Activated CD4-positive, alpha-beta T cell treated with anti-CD3 and anti-CD28 coated beads for 24 hours (primary cell): ENCODE measurements at regions not wholly inside any gene's neighbourhood (a gene's known extent, or its start where the extent isn't known, plus 50 kb on each side); places are given as distances from the start of the nearest gene placed in this dataset.
"Not testable (repeated sequence)": the region's sequence is repeated elsewhere in the genome, so short reads cannot be mapped to it uniquely, and the experiment has no call there.

ENCODE experiments used
- DNase-seq, 2 donors: peaks; one replicate each; pipeline ENCODE4 v3.0.0-alpha.2; 2020; ENCODE audit warnings: low read depth in 2 of 2

DNA sequence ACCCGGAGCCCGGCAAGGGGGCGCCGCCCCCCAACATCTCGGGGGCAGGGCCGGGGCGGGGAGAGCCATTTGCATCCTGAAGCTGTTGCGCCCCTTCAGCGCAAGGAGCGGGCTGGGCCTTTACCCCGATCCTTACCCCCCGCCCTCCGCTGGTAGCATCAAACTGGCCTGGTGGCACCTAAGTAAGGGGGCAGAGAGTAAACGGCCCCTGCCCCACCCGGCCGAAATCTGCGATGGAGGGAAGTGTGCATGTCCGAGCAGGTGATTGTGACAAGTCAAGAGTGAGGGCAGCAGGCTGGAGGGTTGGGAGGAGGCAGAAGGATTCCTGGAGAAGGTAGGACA, 101.2 kb downstream of the ESM1 start:
- DNase-seq, result no peak

DNA sequence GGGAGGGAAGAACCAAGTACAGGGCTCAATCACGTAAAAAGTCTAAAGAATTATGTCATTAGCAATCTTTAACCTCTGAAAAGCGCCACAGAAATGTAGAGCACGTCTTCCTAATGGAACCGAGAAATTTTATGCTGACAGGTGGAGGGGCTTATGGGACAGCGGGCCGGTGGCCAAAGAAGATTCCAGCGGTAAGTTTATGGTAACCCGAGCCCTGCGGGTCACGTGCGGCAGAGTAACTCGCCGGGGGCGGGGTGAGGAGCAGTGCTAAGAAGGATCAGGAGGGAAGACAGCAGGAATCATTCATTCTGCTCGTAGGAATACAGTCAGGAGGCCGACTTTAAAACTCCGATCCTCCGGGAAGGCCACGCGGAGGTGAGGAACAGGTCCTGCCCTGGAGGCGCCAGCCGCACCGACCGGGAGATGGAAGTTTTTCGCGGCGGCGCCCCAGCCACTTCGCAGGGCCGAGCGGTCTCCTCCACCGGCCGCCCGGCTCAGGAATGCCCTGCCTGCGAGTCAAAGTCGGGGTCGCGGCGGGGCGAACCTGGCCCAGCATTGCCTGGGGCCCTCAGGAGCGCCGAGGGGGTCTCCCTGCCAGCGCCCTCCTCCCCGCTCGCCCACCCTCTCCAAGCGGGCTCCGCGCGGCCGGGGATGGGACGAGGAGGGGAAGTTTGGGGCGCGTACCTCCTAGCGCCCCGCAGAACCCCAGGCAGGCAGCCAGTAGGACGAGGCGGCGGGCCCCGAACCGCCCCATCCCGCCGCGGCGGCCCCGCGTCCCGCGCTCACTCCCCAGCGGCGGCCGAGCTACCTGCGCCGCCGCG, 101.8 kb downstream of the ESM1 start:
- DNase-seq, result no peak

DNA sequence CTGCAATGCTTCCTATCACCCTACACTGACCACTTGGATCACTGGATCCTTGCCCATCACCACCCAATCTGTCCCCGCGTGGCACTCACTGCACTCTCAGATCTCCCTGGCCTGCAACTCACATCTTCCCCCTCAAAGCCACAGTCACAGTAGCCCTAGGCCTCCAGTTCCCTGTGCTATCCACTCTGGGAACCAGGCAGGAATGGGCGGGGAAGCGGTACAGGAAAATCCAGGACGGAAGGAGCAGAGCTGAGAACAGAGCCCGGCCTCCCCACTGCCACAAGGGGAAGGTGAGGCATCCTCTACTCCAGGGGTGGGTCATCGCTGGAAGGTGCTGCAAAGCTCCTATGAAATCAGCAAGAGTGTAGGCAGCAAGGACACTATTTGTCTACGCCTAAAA, 102.6 kb downstream of the ESM1 start:
- DNase-seq, result no peak

DNA sequence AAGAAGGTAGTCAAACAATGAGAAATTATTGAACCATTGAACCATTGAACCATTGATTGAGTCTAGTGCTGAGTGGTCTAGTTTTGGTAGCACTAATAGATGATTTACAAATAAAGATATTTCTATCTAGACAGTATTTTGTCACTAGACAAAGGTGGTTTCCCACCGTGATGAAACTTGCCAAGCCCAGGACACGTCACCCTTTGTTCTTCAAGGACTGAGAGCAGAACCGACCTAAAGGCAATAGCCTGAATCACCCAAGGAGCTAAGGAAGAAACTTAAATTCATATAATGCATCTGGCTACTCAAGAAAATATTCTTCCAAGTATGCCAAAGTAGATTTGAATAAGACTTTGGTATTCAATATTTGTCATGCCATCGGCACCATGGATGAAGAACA, 103.3 kb downstream of the ESM1 start:
- no peak for DNase-seq

DNA sequence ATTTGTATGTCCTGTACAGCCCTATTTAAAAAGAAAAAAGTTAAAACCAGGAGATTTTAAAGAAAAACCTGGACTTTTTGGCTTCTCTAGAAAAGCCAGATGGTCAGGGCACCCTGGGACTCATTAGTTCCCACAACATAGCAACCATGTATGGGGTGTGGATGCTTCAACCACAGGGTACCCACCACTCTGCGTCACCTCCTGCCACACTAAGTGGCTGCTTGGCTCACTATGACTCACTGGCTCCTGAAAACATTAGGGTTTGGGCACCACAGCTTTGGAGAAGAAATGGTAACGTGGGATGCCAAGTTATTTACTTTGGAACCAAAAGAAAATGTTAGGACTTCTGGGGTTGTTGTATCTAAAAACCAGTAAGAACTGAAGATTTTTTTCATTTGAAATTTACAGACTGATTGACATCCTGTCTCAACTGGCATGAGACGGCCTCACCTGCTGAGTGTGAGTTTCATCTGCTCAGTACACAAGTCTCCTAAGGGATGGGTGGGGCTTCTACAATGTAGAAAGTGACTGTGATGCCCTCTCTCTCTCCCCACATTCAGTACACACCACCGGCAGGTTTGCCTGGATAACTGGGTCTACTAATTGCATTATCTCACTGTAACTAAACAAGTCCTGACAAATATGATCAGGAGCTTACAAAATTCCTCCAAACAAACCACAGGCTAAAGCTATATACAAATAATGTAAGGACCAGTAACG, 103.9 kb downstream of the ESM1 start:
- DNase-seq, result no peak

DNA sequence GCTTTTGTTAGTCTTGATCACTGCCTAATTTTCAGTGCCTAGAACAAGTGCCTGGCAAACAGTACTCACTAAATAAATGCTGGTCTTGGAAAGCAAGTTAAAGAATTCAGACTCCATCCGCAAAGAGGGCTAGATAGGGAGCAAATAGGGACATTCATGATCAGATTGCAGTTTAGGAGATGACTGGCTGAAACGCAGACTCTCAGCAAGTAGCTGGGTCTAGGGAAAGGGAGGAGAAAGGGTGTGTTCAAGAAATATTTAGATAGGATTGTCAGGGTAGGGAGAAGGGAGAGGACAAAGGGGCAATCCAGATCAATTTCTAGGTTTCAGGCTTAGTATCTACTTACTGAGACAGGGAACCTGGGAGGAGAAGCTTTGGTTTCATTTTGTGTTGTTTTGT, 108.4 kb downstream of the ESM1 start:
- DNase-seq, result no peak

DNA sequence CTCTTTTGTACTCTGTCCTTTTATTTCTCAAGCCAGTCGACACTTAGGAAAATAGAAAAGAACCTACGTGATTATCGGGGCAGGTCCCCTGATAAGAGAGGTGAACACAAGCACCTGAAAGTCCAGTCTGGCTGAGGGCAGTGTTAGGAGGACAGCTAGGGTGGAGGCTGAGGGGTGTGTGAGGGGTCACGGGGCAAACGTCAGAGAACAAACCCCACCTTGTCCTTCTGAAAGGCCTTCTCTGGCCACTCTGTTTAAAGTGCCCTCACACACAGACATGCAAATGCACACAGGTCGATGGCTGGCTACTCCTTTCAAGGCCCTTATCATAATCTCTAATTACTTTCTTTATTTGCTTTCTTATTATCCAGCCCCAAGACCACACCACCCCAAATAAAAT, 108.8 kb downstream of the ESM1 start:
- DNase-seq, result no peak

DNA sequence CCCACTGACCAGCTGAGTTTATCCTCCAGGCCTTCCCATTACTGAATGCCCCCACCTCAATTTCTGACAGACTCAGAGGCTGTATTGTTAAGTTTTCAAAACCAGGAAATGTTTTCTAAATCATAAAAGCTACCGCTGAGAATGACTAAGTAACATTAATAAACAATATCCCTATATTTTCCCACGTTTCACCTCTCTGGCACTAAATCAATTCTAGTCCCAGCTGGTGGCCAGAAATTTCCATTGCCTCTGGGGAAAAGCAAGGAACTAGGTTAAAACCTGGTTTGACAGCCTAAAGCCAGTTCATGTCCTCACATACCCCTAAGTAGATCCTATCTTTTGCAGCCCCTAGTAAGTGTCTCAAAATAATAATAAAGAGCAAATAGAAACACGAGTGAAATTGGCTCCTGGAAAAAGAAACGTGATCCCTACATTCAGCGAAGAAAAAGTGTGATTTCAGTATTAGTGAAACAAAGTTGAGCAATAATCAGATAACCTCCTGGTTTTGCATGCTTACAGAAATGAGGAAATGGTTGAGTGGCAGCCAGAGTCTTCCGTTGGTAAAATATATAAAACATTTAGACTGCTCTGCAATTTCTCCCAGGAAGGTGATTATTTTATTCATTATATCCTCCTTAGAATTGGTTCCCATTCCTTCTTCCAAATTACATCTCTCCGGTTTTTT, 110.9 kb downstream of the ESM1 start:
- no peak for DNase-seq

DNA sequence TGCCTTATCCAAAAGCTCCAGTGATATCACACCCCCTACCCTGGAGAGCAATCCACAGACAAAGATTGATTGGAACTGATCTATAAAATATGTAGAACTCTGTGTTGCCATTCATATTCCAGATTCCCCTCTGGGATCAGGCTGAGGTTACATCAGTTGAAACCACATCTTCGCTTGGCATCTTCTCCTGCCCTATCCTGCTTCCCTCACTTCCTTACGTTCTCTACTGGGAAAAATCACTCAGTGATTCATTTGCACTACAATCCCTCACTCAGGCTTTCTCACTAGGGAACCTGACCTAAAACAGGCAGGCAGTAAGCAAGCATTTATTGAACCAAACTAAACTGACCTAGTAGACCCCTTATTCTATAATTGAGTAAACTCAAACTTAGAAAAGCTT, 111.7 kb downstream of the ESM1 start:
- DNase-seq, result no peak

DNA sequence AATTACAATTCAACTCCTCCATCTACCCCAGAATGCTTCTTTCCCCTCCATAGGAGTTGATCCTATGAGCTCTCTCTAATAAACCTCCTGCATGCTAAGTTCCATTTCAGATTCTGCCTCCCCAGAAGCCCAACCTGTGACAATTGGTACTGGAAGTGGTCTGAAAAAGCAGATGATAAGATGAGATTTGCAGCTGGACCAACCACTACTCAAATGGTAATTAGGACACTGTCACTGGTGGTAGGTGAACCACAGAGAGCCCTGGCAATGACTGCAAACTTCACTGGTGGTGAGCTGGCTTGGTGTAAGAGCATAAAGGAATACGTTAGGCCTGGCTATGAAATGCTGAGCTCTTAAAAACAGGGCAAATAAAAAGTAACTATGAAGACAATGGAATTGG, 112.6 kb downstream of the ESM1 start:
- no peak for DNase-seq

DNA sequence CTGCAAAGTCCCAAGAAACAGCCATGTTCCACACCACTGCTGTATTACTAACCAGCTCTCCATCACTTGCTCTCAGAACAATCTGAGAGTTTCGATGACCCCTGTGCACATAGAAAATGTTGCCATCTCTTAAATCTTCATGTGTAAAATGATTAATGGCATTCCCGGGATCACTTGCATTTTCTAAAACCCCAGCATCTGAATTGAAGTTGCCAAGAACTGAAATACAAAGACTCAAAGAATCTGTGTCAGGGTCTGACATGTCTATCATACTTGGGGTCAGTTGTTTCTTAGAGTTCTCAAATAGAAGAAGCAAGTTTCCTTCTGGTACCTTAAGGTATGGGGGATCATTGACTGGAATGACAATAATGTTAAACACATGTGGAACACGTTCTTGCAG, 115.1 kb downstream of the ESM1 start:
- DNase-seq, result no peak

DNA sequence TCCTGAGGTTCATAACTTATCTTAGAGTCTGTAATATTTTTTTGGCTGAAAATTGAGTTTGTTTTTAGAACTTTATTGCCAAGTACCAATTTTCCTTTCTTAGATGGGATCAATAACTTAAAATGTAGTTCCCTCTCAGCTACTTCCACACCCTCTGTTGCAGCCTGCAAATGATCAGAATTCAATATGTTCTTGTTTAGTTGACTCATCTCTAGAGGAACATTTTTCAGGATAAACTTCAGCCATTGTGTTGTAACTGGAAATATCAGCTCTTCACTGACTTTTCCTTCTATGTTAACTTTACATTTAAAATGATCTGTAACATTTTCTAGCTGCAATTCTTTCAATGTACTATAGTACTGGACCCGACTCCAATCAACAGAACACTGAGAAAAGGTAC, 115.7 kb downstream of the ESM1 start:
- DNase-seq, result no peak

DNA sequence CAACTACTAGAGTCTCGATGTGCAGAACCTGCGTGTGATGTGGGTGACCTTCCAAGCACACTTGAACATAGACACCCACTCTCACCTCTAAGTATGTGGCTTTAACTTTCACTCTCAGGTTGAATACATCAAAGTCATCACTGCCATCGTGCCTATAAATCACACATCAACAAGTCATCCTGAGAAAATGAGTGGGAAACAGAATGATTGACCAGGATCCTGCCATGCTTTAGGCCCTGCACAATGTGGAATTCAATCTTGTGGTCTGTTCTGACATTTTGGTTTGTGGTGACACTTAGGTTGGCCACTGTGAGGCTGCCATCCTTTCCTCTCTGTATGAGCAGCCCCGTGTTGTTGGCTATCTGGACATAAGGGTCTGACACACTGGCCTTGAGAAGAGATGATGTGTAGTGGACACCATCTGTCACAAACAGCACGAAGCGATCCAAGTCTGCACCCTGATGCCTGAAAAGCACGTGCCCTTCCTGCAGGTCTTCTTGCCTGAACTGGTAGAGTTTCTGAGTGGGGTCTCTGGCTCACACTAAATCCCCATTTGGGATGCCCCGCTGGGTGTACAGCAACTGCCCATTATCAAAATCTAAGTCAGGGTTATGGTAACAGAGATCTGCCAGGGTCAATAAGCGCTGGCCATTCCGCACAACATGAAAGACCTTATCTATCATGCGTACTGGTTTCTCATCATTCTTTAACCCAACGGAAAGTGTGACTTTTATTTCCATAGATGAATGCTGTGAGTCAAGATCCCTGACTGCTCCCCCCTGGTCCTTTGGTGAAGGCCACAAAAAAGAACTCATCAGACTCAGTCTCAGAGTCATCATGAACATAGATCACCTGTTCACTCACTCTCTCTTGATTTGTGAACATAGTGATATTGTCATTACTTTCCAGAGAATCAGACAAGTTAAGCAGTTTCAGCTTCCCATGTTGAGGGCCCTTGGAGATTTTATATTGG, 116.6 kb downstream of the ESM1 start:
- DNase-seq, result no peak

DNA sequence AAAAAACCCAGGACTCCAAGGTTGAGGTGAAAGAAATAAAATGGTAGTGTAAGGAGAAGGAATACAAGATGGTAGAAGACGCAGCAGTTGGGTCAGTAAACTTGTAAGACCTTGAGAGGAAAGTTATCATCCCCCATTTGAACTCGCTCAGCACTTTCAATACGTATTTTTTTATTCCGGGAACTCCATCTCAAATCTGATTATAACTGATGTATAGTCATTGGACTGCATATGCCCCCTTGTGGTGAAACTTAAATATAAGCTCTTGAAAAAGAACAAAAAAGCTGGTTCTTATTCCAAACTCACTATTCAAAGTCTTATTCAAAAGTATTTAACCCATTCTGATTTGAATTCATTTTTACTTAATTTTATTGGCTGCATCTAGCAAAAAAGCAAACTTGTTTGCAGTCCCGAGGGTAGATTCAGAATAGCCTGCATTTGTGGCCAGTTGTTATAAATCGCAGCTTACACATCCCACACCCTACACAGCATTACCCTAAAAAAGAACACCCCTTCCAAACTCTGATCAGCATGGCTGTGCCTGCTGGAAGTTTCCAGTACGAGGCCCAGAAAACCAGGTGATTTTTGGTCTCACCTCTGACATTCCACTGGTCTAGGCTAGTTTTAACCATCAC, 118.0 kb downstream of the ESM1 start:
- DNase-seq, result no peak

DNA sequence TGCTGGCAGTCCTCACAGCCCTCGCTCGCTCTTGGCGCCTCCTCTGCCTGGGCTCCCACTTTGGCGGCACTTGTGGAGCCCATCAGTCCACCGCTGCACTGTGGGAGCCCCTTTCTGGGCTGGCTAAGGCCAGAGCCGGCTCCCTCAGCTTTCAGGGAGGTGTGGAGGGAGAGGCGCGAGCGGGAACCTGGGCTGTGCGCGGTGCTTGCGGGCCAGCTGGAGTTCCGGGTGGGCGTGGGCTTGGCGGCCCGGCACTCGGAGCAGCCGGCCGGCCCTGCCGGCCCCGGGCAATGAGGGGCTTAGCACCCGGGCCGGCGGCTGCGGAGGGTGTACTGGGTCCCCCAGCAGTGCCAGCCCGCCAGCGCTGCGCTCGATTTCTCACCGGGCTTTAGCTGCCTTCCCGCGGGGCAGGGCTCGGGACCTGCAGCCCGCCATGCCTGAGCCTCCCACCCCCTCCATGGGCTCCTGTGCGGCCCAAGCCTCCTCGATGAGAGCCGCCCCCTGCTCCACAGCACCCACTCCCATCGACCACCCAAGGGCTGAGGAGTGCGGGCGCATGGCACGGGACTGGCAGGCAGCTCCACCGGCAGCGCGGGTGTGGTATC, 120.4 kb downstream of the ESM1 start:
- DNase-seq, result not testable (repeated sequence)

DNA sequence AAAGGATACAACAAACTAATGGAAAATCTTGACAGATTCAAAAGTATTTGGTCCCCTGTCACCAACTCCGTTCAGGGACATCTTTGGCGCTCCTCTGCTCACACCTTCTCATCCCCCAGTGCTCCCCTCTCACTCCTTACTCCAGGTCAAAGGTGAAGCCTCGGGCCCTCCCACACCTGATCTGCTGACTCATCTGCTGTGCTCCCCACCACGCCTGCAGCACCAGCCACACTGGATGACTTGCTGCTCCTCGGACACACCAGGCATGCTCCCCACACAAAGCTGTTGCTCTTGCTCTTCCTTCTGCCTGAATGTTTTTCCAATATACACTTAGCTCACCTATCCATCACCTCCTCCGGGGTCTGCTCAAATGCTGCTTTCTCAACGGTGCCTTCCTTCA, 123.4 kb downstream of the ESM1 start:
- no peak for DNase-seq

DNA sequence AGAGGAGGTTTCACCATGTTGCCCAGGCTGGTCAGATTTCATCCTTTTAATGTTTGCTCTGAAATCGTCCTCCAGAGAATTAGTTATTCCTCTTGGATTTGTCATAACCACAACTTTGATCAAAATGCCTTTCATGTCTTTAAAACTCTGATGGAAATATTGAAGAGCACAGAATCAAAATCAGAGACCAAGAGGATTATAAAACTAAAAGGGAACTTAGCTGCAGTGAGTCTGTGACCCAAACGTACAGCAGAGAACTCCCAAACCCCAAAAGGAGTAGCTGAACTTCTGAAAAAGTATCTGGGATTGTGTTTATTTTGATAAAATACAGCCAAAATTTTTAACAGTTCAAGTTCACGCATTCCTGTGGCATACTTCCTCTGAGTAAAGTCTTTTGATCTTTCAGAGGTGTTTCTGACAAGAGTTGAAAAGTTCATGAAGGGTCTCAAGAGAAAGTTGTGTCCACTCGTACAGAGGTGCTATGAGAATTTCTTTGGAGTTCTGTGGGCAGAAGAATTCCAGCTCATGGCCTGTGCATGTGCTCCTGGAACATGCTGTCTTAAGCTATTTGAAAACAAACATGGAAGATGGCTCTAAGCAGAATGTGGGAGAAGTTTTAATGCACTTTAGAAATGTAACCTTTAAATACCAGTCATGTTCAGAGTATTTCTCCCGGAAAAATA, 124.0 kb downstream of the ESM1 start:
- DNase-seq, result no peak

DNA sequence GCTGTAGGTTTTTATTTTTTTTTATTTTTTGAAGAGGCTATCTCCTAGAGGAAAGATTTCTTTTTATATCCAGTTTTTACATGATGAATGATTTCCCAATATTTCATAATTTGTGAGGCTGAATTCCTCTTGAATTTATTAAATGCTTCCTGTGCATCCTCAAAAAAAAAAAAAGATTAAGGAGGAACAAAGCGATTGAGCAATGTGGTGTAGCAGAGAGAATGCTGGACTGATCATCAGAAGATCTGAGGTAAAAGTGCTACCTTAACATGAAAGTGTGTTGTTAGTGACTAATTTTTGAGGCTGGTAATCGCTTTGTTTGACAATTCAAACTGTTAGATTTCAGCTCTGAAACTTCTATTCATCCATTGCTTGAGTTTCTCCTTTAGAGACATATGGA, 125.1 kb downstream of the ESM1 start:
- DNase-seq, result no peak

DNA sequence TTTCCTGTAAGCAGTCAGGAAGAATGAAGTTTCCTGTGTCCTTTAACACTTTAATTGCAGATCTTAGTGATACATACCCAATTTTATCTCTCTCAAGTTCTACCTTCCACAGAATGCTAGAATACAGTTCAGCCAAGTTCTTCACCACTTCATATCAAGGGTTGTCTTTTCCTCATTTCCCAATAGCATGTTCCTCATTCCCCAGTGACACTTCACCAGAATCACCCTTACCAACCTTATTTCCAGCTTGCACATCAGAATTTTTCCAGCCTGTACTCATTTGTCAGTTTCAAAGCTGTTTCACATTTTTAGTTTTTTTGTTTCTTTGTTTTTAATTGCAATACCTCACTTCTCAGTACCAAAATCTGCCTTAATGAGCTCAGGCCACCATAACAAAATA, 126.1 kb downstream of the ESM1 start:
- DNase-seq, result no peak

DNA sequence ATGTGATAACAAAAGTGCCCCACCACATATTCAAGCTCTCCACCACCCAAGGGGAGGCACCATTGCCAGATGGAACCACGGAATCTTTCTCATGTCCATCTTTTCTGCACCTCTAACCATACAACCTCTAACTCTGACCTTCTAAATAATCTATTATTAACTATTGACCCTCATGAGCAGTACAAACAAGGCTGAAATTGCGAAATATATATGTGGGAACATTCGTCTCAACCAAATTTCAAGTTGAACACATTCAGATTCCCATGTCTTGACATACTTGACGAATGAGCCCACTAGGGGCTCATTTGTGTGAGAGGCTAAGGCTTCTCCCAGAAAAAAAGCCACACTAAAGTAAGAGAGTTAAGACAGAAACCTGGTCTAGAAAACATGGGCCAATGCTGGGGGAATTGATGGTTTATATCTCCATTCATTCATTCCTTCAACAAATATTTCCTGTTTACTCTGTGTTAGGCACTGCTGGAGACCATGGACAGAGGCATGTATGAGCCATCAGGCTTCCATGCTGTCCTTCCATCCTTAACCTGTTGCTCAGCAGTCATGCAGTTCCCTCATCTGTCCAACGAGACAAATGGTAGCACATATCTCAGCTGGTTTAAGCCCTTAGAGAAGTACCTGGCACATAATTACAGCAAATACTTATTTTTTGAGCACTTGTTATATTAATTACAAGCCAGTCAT, 130.4 kb downstream of the ESM1 start:
- no peak for DNase-seq
